GM13976 (cell line): ENCODE measurements at regions not wholly inside any gene's neighbourhood (a gene's known extent, or its start where the extent isn't known, plus 50 kb on each side); places are given as distances from the start of the nearest gene placed in this dataset.

Experiments
- DNase-seq: peaks from one replicate; pipeline ENCODE4 v3.0.0; 2012; ENCODE audit warnings: low spot score
- CTCF ChIP-seq: IDR thresholded peaks from 2 replicates; pipeline ENCODE4 v1.5.1; 2012; ENCODE audit warnings: borderline replicate concordance, mild to moderate bottlenecking; ENCODE audit not compliant: insufficient read depth; ENCODE audit errors: extremely low read depth, missing control alignments, control extremely low read depth
- in situ Hi-C: fragments of 300-500 bp; cut with MboI; formaldehyde crosslinking; loops from one replicate; pipeline ENCODE4 v1.12.0; 2022; ENCODE audit warnings: low sequenced_read_pairs, mixed read lengths, inconsistent platforms; ENCODE audit not compliant: unreplicated experiment

GRCh38 chr2:74764429-74765272, 69.3 kb upstream of the HK2 start:
- no peak for DNase-seq
- in situ Hi-C loops = no loop called here
- no peak for TF ChIP-seq CTCF

GRCh38 chr2:74766780-74767179, 67.1 kb upstream of the HK2 start:
- TF ChIP-seq CTCF = no peak
- in situ Hi-C loops = no loop called here
- no peak for DNase-seq

GRCh38 chr2:74767618-74768017, 66.3 kb upstream of the HK2 start:
- TF ChIP-seq CTCF = no peak
- in situ Hi-C loops = no loop called here
- DNase-seq = no peak

- TF ChIP-seq CTCF = no peak
- in situ Hi-C loops = no loop called here
Measured at GRCh38 chr2:74768401-74768914, 65.5 kb upstream of the HK2 start.

GRCh38 chr2:74772046-74772445, 61.9 kb upstream of the HK2 start:
- in situ Hi-C loops = no loop called here

More at GRCh38 chr2:74768401-74768914, 65.5 kb upstream of the HK2 start:
- no peak for DNase-seq

More at GRCh38 chr2:74772046-74772445, 61.9 kb upstream of the HK2 start:
- no peak for TF ChIP-seq CTCF
- DNase-seq = no peak
